Fibroblast of skin of scalp (primary cell): ENCODE measurements at regions not wholly inside any gene's neighbourhood (a gene's known extent, or its start where the extent isn't known, plus 50 kb on each side); places are given as distances from the start of the nearest gene placed in this dataset.
A peak's percentile ranks its signal among the peaks of the same experiment; 100 is the strongest.
"Not testable (repeated sequence)": the region's sequence is repeated elsewhere in the genome, so short reads cannot be mapped to it uniquely, and the experiment has no call there.

Source experiments
- DNase-seq: peaks from one replicate; pipeline ENCODE4 v3.0.0-alpha.2; 2013

DNA sequence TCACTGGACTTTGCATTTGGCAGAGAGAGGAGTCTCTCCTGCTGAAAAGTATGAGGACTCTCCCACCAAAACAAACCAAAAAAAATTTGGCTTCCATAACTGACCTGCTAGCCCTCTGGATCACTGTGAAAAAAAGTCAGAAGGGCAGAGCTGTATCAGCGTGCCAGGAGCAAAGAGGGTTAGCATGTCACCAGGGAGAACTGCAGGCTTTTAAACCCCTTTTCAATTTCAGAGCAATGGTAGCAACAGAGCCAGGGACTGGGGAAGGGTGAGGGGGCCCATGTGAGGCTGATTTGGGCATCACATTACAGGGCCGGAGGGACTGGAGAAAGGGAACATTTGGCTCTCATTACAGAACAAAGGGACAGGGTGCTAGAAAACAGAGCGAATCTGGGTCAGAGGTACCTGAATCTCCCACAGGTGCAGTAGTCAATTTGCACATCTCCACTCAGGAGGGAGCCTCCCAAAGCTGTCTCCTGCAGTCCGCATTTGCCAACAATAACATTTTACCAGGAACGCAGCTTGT is 185.7 kb upstream of the EYA4 start:
- DNase-seq, result no peak

DNA sequence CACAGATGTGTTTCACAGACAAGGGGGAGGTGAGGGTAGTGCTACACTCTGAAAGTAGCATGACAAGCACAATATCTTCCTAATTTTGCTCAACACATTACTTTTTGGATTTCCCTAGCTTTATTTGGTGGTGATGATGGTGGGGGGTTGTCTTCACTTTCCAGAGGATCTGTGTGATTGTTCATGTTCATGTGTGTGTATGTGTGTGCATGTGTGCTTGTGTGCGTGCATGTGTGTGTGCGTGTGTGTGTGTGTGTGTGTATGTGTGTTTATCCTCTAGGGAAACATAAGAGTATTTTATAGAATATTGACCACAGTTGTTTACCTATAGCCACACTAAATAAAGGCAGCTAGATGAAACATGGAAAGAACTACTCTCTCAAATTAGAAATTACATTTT is 183.8 kb upstream of the EYA4 start:
- no peak for DNase-seq

DNA sequence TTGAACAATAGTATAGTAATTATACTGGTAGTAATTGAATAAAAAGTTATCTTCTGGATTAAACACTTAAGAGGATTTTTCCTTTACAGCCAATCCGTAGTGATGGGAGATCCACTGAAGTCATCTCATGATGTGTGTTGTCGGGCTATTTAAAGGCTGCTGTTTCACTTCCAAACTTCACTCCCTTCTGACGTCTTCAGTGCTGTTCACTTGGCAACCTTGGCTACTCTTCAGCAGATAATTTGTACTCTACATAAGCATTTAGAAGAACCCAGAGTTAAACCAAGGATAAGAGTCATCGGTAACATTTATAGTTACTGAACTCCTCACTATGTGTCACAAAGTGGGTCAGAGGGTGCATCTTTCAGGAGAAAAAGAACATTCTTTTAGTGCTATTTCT is 179.1 kb upstream of the EYA4 start:
- DNase-seq, result peak; percentile 1

DNA sequence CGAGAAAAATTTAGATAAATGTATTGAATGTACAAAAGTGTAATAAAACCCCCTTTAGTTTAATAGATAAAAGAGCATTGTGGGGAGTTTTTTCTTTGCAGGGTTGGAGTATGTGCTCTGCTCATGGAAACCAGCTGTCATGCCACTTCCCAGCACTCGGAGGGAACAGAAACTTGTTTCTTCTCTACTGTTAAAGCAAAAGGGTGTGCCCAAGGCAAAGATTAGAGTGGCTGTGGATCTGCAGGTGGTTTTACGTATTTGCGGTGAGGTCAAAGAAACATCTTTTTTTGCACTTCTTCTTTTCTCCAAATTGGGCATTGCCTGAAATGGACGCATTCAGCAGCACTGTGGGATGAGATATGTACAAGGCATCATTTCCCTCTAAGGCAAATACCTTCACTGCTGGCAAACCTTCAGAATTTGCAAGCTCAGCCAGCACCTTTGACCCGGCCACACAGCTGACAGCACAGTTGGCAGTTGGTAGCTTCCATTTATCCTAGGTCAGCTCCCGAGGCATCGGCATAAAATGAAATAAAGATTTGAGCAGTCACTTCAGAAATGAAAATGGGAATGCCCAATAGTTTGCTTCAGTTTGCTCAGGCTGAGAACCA is 178.4 kb upstream of the EYA4 start:
- no peak for DNase-seq

DNA sequence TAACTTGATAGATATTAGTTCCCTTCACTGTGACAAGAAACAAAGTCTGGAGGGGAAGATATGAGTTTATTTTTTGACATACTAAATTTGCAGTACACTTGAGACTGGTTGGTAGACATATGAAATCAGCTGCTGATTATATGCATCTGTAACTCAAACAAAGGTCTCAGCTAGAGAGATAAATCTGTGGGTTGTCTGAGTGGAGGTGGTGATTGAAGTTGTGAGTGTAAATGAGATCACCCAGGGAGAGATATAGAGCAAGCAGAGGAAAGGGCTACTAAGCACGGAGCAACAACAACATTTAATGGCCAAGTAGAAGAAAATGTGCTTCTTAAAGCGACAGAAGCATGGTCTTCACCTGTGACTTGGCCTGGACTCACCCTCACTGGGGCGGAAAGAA is 173.2 kb upstream of the EYA4 start:
- DNase-seq, result no peak

DNA sequence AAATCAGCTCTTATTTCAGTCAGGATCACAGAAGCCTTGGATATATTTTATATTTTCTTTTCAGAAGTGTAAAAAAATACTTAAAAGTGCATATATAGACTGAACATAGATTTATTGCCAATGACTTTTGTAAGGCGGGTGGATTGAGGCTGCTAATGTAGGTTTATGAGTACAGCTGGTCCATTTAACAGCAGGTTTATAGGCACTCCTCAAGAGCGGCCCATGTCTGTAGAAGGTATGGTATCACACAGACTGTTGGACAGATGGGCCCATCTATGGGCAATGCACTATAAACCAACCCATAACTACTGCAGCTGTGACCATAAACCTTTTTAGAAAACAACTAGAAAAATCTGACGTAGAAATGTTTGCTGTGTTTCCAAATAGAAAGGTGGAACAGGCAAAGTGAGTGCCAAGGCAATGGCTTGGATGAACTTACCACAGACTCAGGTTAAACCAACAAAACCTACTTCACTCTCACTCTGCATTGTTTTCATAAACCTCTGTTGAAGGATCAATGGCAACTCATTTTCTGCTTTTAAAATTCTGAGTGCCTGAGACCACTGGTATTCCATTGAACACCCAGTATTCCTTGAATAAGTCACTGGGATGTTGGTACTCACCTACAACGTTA is 170.6 kb upstream of the EYA4 start:
- no peak for DNase-seq

DNA sequence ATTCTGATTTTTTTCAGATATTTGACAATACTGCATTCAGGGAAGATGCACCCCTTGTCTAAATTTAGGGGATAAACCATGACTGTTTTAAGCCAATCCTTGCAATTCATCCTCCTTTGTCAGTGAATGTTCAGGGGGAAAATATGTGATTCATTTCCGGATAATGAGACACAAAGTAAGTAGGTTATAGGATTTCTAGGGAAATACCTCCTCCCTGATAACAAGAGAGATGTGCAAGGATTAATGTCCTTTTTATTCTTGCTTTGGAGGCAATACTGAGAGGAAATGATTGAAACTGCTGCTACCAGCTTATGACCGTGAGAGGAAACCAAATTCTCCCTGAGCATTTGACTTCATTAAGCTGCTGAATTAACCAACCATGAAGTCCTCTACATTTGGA is 161.3 kb upstream of the EYA4 start:
- no peak for DNase-seq

DNA sequence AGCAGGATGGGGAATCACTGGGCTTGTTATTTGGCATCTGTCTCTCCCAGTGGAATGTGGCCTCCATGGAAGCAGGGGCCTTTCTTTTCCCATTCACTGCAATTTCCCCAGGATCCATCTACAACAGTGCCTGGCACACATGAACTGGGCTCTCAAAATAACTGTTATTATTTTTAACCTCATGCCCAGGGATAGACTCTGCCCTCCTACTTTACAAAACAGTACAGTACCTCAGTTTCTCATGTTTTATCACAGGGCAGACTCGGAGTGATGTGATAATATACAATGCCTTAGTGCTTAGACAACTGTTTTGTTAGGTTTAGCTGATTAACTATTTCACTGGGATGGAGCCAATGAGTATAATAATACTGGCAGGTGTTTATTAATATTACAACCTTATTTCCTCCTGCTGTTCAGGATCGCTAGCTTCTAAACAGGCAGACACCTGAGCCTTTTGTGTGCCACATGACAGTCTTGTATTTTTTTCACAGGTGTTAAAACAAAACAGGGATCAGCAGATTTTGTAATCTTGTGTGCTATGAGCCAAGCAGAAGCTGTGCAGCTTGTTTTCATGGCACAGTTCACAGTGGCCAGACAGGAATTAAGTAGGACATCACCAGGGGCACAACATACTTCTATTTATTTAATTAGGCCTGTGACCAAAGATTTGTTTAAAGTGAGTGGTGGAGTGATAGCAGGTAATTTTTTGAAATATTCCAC is 157.7 kb upstream of the EYA4 start:
- no peak for DNase-seq

DNA sequence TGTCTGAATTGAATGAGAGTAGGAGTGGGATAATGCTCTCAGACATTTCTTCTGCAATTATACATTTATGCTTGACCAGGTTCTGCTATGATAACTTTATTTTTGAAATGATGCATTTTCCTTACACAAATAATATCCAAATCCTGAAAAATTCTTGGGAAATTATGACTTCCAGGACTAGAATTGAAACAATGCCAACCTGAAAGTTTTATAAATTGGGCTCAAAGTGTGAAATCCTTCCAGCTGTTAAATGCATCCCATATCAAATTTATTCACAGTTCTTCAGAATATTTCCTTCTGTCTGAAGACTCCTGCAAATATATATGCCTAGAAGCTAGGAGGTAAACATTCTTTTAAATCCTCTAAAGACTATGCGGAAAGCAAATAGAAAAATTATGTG is 155.7 kb upstream of the EYA4 start:
- no peak for DNase-seq

DNA sequence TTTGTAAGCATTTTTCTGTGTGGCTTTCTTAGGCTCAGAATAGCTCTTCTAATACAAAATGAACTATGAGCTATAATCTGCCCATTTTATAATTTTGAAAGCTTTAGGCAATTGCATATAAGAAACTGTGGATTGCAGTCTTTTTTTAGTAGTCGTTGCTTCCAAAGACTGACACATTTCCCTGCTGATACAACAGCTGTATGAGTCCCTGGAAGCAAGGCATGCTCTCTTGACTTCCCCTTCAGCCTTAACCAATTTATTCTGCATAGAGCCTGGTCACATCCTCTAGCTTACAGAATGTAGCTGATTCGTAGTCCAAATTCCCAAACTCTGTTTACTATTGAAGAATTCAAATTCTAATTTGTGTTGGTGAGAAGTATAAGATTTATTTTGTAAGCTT is 155.3 kb upstream of the EYA4 start:
- no peak for DNase-seq

DNA sequence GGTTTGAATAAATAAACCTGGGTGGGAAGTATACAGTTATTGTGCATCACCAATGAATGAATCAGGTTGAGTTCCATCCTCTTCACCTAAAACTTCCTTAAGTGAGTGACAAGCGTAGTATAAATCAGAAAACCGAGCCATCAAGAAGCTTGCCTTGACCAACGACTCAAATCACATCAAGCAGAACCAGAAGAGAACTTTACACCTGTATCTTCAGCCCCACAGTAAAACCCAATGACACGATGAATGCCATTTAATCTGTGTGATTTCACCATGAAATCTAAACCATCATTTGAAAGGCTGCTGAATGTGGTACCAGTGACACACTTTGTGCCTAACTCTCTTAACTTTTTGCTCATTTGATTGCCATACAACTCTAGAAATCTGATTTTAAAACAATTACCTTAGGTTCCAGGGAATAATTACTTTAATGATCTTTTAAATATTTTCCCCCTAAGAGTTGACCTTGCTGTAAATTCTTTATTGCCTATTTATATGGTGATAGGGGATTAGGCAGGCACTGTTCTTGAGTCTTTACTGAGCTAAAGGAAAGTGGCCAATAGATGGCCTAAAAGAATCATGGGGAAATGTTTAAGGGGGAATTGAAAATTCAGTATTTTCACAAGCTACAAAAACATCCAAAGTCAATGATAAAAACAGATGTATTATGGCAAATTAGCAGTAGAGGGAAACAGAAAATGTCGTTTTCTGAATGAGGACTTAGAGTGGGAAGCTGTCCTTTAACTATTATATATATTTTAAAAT is 152.0 kb upstream of the EYA4 start:
- no peak for DNase-seq

DNA sequence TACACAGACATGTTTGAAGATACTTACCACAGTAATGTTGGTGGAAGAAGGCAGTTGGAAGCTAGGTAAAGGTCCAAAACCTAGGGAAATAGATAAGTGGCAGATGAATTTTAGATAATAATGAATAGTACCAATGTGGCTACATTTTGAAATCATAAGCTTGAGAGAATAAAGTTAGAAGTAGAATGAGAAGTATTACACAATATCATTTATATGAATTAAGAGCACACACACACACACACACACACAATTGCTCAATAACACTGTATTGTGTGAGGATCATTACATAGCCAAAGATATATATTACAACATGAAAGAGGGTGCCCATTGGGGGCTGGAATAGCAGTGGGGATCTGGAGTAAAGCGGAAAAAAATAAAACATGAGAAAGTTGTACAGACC is 149.0 kb upstream of the EYA4 start:
- no peak for DNase-seq

DNA sequence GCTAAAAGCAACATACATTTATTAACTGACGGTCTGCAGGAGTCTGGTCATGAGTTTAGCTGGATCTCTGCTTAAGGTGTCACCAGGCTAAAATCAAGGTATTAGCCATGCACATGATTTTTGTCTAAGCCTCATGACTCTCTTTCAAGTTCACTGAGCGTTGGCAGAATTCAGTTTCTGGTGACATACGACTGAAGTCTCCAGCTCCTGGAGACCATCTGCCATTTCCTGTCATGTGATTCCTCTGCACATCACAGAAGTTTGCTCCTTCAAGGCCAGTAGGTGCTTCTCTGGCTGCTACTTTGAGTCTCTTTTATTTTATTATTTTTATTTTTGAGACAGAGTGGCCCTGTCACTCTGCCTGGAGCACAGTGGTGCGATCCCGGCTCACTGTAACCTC is 148.4 kb upstream of the EYA4 start:
- no peak for DNase-seq

DNA sequence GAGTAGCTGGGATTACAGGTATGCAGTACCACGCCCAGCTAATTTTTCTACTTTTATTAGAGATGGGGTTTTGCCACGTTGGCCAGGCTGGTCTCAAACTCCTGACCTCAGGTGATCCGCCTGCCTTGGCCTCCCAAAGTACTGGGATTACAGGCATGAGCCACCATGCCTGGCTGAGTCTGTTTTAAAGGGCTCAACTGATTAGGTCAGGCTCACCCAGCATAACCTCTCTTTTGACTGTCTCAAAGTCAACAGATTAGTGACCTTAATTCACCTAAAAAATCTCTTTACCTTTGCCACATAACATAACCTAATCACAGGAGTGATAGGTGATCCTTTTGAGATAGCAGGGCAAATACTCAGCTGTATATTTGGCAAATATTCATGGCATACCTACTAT is 147.9 kb upstream of the EYA4 start:
- DNase-seq, result not testable (repeated sequence)

DNA sequence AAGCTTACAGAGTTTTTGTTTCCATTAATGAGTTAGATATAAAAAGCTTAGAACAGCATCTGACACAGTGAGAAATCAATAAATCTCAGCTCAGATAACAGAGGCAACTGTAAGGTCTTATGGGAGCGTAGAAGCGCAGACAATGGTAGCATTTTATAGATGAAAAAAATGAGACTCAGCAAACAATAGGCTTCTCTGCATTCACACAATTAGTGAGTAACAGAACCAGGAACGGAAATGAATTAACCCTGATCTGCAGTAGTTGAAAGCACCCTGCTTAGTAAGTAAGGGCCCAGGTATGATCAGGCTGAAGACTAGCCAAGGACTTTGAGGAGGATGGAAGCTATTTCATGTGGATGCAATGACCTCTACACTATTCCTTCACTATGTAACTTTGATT is 147.2 kb upstream of the EYA4 start:
- no peak for DNase-seq

DNA sequence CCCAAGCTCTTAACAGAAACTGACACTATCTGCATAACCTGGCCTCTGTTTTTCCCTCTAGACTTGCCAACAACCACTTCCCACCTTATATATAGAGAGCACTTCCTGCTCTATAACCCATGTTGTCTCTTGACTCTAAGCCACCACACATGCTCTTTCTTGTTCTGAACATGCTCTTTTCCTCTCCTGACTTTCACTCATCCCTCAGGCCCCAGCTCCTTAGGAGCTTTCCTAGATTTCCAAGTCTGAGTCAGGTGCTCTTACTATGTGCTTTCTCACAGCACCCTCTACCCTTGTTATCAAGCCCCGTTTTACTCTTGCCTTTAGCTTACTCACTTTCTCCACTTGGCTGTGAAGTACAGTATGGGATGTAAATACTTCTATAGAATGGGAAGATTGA is 143.9 kb upstream of the EYA4 start:
- no peak for DNase-seq

DNA sequence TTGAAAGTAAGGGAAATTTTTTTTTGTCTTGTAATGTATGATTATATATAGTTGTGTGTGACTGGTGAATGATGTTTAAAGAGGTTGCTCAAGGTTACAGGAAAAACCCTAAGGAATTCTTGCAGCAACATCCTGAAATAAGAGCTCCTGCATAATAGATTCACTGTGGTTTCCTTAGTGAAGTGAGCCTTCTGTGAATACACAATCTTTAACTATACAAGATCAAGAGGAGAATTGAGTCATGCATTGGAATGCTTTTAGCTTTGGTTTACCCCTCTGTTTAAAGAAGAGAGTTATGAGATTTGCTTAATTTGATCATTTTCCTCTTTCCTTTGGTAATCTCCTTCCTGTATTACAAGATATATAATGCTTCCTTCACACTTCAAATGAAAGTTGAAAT is 141.6 kb upstream of the EYA4 start:
- peak; percentile 70 for DNase-seq

DNA sequence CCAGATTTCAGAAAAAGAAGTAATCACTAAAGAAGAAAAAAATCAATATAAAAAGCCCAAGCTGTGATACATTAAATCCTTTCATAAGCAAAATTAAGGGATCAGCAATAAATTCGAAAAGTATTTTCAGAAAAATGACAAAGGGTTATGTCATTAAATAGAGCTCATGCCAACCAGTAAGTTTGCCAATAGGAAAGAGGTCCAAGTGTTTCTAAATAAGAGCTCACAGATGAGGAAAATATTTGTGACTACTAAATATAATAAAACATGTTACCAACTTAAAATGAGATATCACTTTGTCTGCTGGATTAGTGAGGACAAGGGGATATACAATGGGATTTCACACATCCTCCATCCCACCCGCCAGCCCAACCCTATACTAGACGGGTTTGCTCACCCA is 140.3 kb upstream of the EYA4 start:
- no peak for DNase-seq

DNA sequence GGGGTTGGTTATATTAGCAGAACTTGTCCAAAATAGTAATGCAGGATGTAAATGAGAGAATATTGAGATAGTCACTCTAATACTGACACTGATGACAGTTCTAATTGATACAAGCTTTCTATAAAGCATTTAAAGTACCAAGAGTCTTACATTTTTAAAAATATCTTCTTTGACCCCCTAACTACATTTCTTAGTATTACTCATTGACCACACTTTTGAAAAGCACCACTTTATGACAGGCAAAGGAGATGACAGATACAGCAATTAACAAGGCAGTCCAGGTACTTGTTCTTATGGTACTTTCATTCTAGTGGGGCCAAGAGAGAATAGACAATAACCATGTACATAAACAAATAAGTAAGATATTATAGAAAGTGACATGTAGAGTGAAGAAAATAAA is 139.4 kb upstream of the EYA4 start:
- no peak for DNase-seq

DNA sequence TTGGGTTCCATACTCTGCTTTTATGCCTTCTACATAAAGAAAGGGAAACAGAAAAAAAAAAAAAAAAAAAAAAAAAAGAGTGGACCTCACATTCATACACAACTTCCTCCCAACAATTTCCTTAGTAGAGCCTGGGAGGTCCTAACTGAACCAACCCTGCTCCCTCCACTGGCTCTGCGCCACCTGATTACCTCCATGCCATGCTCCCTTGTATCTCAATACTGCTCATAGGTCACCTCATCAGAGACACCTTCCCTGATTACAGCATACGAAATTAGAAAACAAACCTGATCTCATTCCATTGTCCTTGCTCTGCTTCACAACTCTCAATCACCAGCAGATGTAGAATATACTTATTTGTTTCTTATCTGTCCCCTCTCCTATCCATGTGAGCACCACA is 134.2 kb upstream of the EYA4 start:
- DNase-seq, result no peak

DNA sequence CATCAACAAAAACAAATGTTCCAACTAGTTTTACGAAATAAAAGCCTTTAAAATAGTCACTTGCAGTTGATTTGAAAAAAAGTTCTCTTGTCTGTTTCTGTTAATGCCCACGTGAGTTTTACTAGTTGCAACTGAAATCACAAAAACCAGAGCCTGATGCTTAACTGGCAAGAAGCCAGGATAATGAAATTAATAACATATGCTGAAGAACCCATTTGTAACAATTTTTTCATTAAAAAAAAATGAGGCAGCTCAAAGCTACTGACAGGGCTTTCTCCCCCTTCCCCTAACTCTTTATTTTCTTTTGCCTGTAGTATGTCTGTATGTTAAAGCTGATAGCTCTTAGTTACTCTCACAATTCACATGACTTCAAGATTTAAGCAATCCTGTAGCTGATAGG is 132.7 kb upstream of the EYA4 start:
- DNase-seq, result peak; percentile 37

DNA sequence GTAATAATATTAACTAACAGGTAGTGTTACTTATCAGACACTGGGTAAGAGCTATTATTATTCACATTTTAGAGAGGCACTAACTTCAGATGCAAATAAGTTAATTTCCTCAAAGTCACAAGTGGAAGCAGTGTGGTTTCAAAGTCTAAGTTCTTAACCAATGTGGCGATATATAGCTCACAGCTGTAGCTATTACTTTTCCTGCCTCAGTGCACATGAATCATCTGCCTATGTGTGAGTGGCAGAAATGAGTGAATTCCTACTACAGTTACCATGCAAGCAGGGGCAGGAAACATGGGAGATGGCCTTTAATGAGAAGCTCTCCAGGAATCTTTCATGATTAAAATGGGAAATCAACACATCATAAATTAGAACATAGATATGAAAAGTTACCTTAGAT is 126.2 kb upstream of the EYA4 start:
- DNase-seq, result no peak

DNA sequence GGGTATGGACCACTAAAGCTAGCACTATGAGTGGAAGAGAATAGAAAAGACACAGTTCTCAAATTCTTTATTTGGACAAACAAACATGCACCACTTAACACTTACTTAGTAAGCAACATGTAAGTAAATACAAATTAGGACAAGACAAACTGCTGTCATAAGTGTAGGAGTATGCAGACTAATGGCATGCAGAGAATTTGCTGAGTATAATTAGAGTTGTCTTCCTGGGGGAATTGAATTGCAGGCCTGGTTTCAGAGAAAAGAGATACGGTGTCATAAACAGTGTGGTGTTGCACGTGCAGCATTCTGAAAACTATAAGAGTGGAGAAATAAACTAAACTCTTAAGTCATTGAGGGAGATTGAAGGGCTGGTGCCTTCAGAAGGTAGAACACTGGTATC is 125.2 kb upstream of the EYA4 start:
- DNase-seq, result peak; percentile 5
